Inflammatory macrophage treated with lipopolysaccharide for 1 hour (primary cell): ENCODE measurements at regions not wholly inside any gene's neighbourhood (a gene's known extent, or its start where the extent isn't known, plus 50 kb on each side); places are given as distances from the start of the nearest gene placed in this dataset.
A peak's percentile ranks its signal among the peaks of the same experiment; 100 is the strongest.

Experiments
- DNase-seq, 2 donors: peaks; one replicate each; pipeline ENCODE4 v3.0.0-alpha.2; 2020 to 2022

GRCh38 chr5:96243862-96244261 lies 189.2 kb downstream of the PCSK1 start:
- no peak for DNase-seq

- no peak for DNase-seq
Observed at GRCh38 chr5:96243203-96243602, 189.8 kb downstream of the PCSK1 start.

GRCh38 chr5:96242571-96242970 lies 190.5 kb downstream of the PCSK1 start:
- DNase-seq, result no peak

- DNase-seq, result no peak
Observed at GRCh38 chr5:96236831-96237230, 196.2 kb downstream of the PCSK1 start.

GRCh38 chr5:96236051-96236450 lies 197.0 kb downstream of the PCSK1 start:
- DNase-seq, result no peak

- DNase-seq, result no peak
Observed at GRCh38 chr5:96235008-96235910, 197.8 kb downstream of the PCSK1 start.

- no peak for DNase-seq
Observed at GRCh38 chr5:96232602-96233001, 200.4 kb downstream of the PCSK1 start.

- no peak for DNase-seq
Observed at GRCh38 chr5:96229188-96229587, 203.9 kb downstream of the PCSK1 start.

- DNase-seq, result no peak
Observed at GRCh38 chr5:96228408-96228807, 204.6 kb downstream of the PCSK1 start.

GRCh38 chr5:96227957-96228356 lies 205.1 kb downstream of the PCSK1 start:
- DNase-seq, result no peak

- no peak for DNase-seq
Observed at GRCh38 chr5:96226941-96227552, 206.0 kb downstream of the PCSK1 start.

- no peak for DNase-seq
Observed at GRCh38 chr5:96222129-96222528, 210.9 kb downstream of the PCSK1 start.

GRCh38 chr5:96220610-96221390 lies 212.2 kb downstream of the PCSK1 start:
- DNase-seq, result no peak

GRCh38 chr5:96219580-96220281 lies 213.3 kb downstream of the PCSK1 start:
- no peak for DNase-seq

GRCh38 chr5:96218653-96219052 lies 214.4 kb downstream of the PCSK1 start:
- DNase-seq, result no peak

- no peak for DNase-seq
Observed at GRCh38 chr5:96214442-96215197, 218.4 kb downstream of the PCSK1 start.

GRCh38 chr5:96209829-96210228 lies 223.2 kb downstream of the PCSK1 start:
- DNase-seq, result no peak

- no peak for DNase-seq
Observed at GRCh38 chr5:96207420-96207819, 225.6 kb downstream of the PCSK1 start.

GRCh38 chr5:96203761-96204160 lies 229.3 kb downstream of the PCSK1 start:
- no peak for DNase-seq

GRCh38 chr5:96201503-96201902 lies 231.5 kb downstream of the PCSK1 start:
- DNase-seq, result no peak

- peak; percentile 28 to 57 for DNase-seq
Observed at GRCh38 chr5:96200641-96201040, 232.4 kb downstream of the PCSK1 start.

- no peak for DNase-seq
Observed at GRCh38 chr5:96199713-96200183, 233.3 kb downstream of the PCSK1 start.
